ENCODE measurements at regions not wholly inside any gene's neighbourhood (a gene's known extent, or its start where the extent isn't known, plus 50 kb on each side); places are given as distances from the start of the nearest gene placed in this dataset.

- no peaks in the 10 kb centered on the region for H3K36me3 ChIP-seq (ENCODE audit: control insufficient read depth, insufficient read depth, low read length)
- H3K4me3 ChIP-seq (replicated peaks; ENCODE audit: low read depth, low read length): no peak overlapping the region
- no peak for DNase-seq (ENCODE audit: extremely low read depth, insufficient read length)
- no peaks in the 10 kb centered on the region for H3K27me3 ChIP-seq (replicated peaks; ENCODE audit: control insufficient read depth, insufficient read depth, low read length)
- TF ChIP-seq, protein P1, sequence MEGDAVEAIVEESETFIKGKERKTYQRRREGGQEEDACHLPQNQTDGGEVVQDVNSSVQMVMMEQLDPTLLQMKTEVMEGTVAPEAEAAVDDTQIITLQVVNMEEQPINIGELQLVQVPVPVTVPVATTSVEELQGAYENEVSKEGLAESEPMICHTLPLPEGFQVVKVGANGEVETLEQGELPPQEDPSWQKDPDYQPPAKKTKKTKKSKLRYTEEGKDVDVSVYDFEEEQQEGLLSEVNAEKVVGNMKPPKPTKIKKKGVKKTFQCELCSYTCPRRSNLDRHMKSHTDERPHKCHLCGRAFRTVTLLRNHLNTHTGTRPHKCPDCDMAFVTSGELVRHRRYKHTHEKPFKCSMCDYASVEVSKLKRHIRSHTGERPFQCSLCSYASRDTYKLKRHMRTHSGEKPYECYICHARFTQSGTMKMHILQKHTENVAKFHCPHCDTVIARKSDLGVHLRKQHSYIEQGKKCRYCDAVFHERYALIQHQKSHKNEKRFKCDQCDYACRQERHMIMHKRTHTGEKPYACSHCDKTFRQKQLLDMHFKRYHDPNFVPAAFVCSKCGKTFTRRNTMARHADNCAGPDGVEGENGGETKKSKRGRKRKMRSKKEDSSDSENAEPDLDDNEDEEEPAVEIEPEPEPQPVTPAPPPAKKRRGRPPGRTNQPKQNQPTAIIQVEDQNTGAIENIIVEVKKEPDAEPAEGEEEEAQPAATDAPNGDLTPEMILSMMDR (IDR thresholded peaks at IDR 0.05; ENCODE audit: insufficient read depth, low read length, poor library complexity, severe bottlenecking): no peak
Observed at GRCh38 chr6:143594647-143595046, 83.1 kb upstream of the PHACTR2 start.

GRCh38 chr6:143592335-143592734 is 80.8 kb upstream of the FUCA2 start:
- no peak for DNase-seq (ENCODE audit: extremely low read depth, insufficient read length)
- Histone ChIP-seq H3K4me3 (replicated peaks; ENCODE audit: low read depth, low read length) (no peak overlapping the region), H3K36me3 (ENCODE audit: control insufficient read depth, insufficient read depth, low read length) (no peaks in the 10 kb centered on the region), H3K27me3 (replicated peaks; ENCODE audit: control insufficient read depth, insufficient read depth, low read length) (no peaks in the 10 kb centered on the region)
- TF ChIP-seq, protein P1 (IDR thresholded peaks at IDR 0.05; ENCODE audit: insufficient read depth, low read length, poor library complexity, severe bottlenecking): peak; percentile 32

DNA sequence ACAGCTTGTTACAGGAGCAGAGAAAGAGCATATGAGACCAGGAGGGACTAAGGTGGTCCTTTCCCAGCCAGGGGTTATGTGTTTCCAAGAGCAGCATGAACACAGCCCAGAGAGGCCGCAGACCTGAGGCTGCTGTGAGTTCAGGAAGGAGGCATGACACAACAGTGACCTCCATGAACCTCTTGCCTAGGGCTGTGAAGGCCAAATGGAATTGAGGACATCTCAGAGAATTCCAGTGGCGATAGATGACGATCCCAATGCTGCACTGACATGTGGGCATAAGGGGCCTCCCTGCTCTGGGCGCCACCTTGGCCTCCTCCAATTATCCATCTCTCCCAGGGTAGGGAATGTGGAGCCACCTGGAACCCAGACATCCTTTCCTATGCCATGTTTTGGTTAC is 79.9 kb upstream of the FUCA2 start:
- no peak for DNase-seq (ENCODE audit: extremely low read depth, insufficient read length)
- no peak overlapping the region for H3K4me3 ChIP-seq (replicated peaks; ENCODE audit: low read depth, low read length)
- TF ChIP-seq, protein P1 (IDR thresholded peaks at IDR 0.05; ENCODE audit: insufficient read depth, low read length, poor library complexity, severe bottlenecking): no peak
- no peaks in the 10 kb centered on the region for H3K27me3 ChIP-seq (replicated peaks; ENCODE audit: control insufficient read depth, insufficient read depth, low read length)
- no peaks in the 10 kb centered on the region for H3K36me3 ChIP-seq (ENCODE audit: control insufficient read depth, insufficient read depth, low read length)

GRCh38 chr6:143589162-143589561 is 77.6 kb upstream of the FUCA2 start:
- TF ChIP-seq, protein P1 (IDR thresholded peaks at IDR 0.05; ENCODE audit: insufficient read depth, low read length, poor library complexity, severe bottlenecking): no peak
- no peak for DNase-seq (ENCODE audit: extremely low read depth, insufficient read length)
- Histone ChIP-seq H3K27me3 (replicated peaks; ENCODE audit: control insufficient read depth, insufficient read depth, low read length) (no peaks in the 10 kb centered on the region), H3K4me3 (replicated peaks; ENCODE audit: low read depth, low read length) (no peak overlapping the region), H3K36me3 (ENCODE audit: control insufficient read depth, insufficient read depth, low read length) (no peaks in the 10 kb centered on the region)

DNA sequence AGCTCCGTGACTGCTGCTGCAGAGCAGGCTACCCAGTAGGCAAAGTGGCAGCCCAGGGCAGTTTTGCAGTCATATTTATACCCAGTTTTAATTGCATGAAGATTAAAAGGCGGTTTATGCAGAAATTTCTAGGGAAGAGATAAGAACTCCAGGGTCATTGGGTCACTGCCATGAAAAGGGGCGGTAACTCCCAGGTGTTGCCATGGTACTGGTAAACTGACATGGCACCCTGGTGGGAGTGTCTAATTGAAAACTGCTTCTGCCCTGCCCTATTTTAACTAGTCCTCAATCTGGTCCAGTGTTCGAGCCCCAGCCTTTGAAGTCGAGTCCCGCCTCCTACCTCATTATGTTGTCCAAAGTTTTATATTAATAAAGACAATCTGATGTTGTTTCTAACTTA is 75.0 kb upstream of the FUCA2 start:
- no peak for DNase-seq (ENCODE audit: extremely low read depth, insufficient read length)
- H3K27me3 ChIP-seq (replicated peaks; ENCODE audit: control insufficient read depth, insufficient read depth, low read length): no peaks in the 10 kb centered on the region
- TF ChIP-seq, protein P1 (IDR thresholded peaks at IDR 0.05; ENCODE audit: insufficient read depth, low read length, poor library complexity, severe bottlenecking): no peak
- H3K4me3 ChIP-seq (replicated peaks; ENCODE audit: low read depth, low read length): no peak overlapping the region
- H3K36me3 ChIP-seq (ENCODE audit: control insufficient read depth, insufficient read depth, low read length): no peaks in the 10 kb centered on the region

DNA sequence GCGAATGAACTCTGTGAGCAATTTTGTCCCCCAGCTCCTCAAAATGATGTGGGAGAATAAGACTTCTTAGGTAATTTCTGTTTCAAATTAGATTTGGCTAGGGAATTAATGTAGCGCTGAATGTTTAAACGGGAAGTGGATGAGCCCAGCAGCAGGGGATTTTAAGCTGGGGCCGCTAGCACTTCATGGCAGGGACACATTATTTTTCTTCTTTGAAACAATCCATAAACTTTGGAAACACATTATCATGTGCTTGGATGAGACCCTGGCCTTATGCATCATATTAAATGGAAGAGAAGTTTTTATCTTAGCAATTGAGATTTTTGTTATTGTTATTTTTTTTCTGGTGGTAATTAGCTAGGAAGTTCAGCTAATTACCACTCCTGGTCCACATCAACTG is 74.2 kb upstream of the FUCA2 start:
- H3K36me3 ChIP-seq (ENCODE audit: control insufficient read depth, insufficient read depth, low read length): no peaks in the 10 kb centered on the region
- no peaks in the 10 kb centered on the region for H3K27me3 ChIP-seq (replicated peaks; ENCODE audit: control insufficient read depth, insufficient read depth, low read length)
- DNase-seq (ENCODE audit: extremely low read depth, insufficient read length): no peak
- TF ChIP-seq, protein P1 (IDR thresholded peaks at IDR 0.05; ENCODE audit: insufficient read depth, low read length, poor library complexity, severe bottlenecking): no peak
- no peak overlapping the region for H3K4me3 ChIP-seq (replicated peaks; ENCODE audit: low read depth, low read length)
